ES-I3 (cell line): ENCODE measurements at regions not wholly inside any gene's neighbourhood (a gene's known extent, or its start where the extent isn't known, plus 50 kb on each side); places are given as distances from the start of the nearest gene placed in this dataset.

Experiments used
- H3K36me3 ChIP-seq: 2 replicates; pipeline ENCODE4 v1.6.1; 2013; ENCODE audit warnings: mild to moderate bottlenecking, low read length, control low read depth, moderate library complexity; ENCODE audit not compliant: insufficient read depth
- H3K4me1 ChIP-seq: 2 replicates; pipeline ENCODE4 v1.6.1; 2013; ENCODE audit warnings: mild to moderate bottlenecking, control low read depth, low read length; ENCODE audit not compliant: insufficient read depth
- H3K9ac ChIP-seq: 2 replicates; pipeline ENCODE4 v1.6.1; 2013; ENCODE audit warnings: low read depth, mild to moderate bottlenecking, low read length, moderate library complexity
- H3K9me3 ChIP-seq: 2 replicates; pipeline ENCODE4 v1.6.1; 2013; ENCODE audit warnings: mild to moderate bottlenecking, low read length, moderate library complexity; ENCODE audit not compliant: control insufficient read depth, insufficient read depth

DNA sequence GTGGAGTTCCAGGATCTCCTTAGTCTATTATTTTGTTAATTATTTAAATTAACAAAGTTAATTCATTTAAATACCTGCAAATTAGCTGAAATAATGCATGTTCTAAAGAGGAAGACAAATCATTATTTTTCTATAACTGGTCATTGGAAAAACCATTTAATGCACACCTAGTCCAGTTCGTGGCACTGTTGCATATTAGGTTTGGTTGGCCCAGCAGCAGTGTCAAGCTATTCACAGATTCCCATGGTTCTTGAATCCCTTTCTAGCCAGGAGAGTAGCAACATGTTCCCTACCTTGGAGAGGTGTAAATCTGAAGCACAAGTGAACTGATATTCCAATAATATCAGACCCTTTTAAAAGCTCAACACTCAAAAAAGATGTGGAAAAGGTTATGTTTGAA lies 155.2 kb downstream of the TMEM161B start:
- Histone ChIP-seq H3K9me3 (no peaks in the 10 kb centered on the region; the same call in 1 of the 2 replicates), H3K9ac (no peak overlapping the region), H3K4me1 (no peaks in the 10 kb centered on the region; the same call in 1 of the 2 replicates), H3K36me3 (no peaks in the 10 kb centered on the region; the same call in 1 of the 2 replicates)

DNA sequence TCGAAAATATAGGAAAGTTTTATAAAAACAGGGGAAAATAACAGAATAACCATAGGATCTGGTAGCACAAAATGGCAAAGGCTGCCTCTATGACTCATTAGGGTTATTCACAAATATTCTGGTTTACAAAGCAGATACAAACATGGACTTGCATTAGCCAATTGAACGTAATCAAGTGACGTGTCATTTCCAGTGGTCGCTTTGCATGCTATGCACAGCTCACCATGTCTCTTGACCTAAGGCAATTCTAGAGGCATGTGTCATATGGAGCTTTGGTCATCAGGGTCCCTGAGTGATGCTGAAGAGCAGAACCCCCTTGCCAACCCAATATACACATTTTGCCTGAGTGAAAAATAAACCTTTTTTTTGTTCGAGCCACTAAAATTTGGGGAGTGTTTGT lies 158.8 kb downstream of the TMEM161B start:
- Histone ChIP-seq H3K9ac (no peak overlapping the region), H3K36me3 (no peaks in the 10 kb centered on the region; the same call in 1 of the 2 replicates), H3K9me3 (no peaks in the 10 kb centered on the region), H3K4me1 (no peaks in the 10 kb centered on the region; the same call in 1 of the 2 replicates)

DNA sequence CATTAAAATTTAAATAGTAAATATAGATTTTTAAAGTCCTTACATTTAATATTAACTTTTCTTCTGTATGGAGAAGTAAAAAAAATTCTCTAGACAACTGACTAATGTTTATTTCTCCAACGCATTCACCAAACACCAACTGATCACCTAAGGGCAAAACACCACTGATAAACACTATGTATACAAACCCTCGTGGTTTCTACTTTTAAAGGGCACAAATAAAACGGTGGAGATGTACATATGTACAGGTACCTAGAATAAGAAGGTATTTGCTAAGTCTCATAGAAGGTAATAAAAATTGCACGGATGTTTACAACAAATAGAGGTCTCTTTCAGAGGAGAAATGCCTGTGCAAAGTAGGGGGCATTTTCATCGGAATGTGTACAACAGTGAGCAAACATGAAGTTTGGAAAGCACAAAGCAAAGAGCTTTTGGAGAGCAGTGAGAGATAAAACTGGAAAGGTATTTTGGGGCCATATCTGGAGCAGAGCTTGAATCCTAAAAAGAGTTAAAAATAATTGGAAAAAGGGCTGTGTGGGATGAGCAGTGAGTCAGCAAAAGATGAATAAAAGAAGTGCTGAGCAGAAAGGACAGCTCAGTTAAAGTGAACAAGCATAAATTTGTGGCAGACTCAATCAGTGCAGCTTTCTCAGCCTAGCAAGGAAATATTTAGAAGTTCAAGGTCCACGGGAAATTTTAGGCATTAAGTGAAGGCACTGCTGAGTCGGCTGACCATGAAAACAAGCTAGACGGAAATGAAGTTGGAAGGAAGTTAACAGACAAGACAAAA lies 160.0 kb downstream of the TMEM161B start:
- Histone ChIP-seq H3K36me3 (no peaks in the 10 kb centered on the region; the same call in 1 of the 2 replicates), H3K9me3 (no peaks in the 10 kb centered on the region), H3K9ac (no peak overlapping the region), H3K4me1 (no peaks in the 10 kb centered on the region; the same call in 1 of the 2 replicates)

DNA sequence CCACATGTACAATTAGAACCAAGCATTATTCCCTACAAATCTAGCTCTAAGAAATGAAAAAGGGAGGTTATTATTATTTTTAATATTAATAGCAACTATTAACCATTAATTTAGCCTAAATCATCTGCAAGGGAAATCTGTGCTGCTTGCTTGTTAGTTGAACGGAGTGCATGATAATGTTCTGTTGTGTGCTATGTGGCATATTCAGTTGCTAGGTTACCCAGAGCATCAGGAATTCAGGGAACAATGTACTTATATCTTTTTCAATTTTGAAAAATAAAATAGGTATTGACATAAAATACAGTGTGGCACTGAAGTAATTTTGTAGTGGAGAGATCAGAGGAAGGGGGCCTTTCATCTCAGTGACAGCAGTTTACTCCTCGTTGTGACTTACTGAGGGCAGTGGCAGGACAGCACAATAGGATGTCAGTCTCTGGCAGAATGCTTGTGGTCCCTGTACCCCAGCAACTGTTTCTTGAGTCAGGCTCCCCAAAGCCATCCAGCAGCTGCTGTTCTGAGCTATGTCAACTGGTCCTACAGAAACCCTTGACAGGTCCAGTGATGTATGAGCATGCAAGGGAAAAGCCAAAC lies 173.6 kb downstream of the TMEM161B start:
- Histone ChIP-seq H3K9me3 (no peaks in the 10 kb centered on the region), H3K36me3 (no peaks in the 10 kb centered on the region), H3K9ac (no peak overlapping the region), H3K4me1 (peaks cover 23% of the 10 kb centered on the region)

- Histone ChIP-seq H3K4me1 (peaks cover 23% of the 10 kb centered on the region), H3K9me3 (no peaks in the 10 kb centered on the region), H3K36me3 (no peaks in the 10 kb centered on the region), H3K9ac (no peak overlapping the region)
Measured at GRCh38 chr5:88094403-88094802, 174.2 kb downstream of the TMEM161B start.

DNA sequence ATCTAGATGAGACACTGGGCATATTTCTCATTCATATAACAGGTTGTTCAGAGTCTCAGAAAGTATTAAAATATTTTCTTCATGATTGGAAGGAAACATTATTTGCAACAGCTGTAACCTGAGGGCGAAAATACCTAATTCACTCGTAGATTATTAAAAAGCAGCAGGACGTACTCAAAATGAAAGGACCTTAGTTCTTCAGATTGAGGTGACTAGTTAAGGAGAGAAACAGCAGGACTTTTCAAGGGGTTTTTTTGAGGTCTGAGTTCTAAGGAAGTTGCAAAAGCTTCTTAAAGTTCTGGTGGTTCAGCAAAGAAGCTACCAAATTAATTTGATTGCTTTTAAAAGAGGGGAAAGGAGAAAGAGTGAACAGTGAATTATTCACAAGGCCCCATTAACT lies 174.9 kb downstream of the TMEM161B start:
- Histone ChIP-seq H3K4me1 (peaks cover 23% of the 10 kb centered on the region), H3K36me3 (no peaks in the 10 kb centered on the region), H3K9me3 (no peaks in the 10 kb centered on the region), H3K9ac (no peak overlapping the region)

- no peaks in the 10 kb centered on the region for H3K36me3 ChIP-seq
- peaks cover 23% of the 10 kb centered on the region for H3K4me1 ChIP-seq
- no peak overlapping the region for H3K9ac ChIP-seq
- H3K9me3 ChIP-seq: no peaks in the 10 kb centered on the region
Measured at GRCh38 chr5:88092958-88093605, 175.6 kb downstream of the TMEM161B start.

DNA sequence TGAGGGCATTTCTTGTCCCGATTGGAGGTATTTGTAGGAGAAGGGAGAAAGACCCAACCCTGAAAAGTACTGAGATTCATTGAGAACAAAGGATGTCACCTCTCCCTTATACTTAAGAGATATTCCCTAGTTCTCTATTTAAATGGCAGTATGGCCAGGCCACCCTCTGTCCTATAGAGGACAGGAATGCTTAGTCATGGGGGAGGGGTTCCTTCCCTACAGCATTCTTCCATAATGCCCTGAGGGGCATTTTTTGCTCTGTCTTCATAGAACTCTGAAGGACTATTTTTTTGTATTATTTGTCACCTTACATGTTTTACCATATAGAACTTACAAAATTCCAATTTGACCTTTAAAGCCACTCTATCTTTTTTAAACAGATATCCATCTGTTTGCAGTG lies 176.3 kb downstream of the TMEM161B start:
- no peaks in the 10 kb centered on the region for H3K9me3 ChIP-seq
- no peak overlapping the region for H3K9ac ChIP-seq
- H3K36me3 ChIP-seq: no peaks in the 10 kb centered on the region
- peaks cover 23% of the 10 kb centered on the region for H3K4me1 ChIP-seq

GRCh38 chr5:88090506-88090905 lies 178.1 kb downstream of the TMEM161B start:
- H3K36me3 ChIP-seq: no peaks in the 10 kb centered on the region
- H3K9me3 ChIP-seq: no peaks in the 10 kb centered on the region
- peaks cover 23% of the 10 kb centered on the region for H3K4me1 ChIP-seq
- no peak overlapping the region for H3K9ac ChIP-seq

GRCh38 chr5:88089719-88090390 lies 178.8 kb downstream of the TMEM161B start:
- Histone ChIP-seq H3K9ac (no peak overlapping the region), H3K4me1 (peaks cover 23% of the 10 kb centered on the region), H3K36me3 (no peaks in the 10 kb centered on the region)

GRCh38 chr5:88085462-88085861 lies 183.2 kb downstream of the TMEM161B start:
- Histone ChIP-seq H3K9me3 (no peaks in the 10 kb centered on the region), H3K36me3 (no peaks in the 10 kb centered on the region), H3K4me1 (no peaks in the 10 kb centered on the region), H3K9ac (no peak overlapping the region)

More at GRCh38 chr5:88089719-88090390, 178.8 kb downstream of the TMEM161B start:
- no peaks in the 10 kb centered on the region for H3K9me3 ChIP-seq

- no peaks in the 10 kb centered on the region for H3K36me3 ChIP-seq
- H3K9me3 ChIP-seq: no peaks in the 10 kb centered on the region; the same call in 1 of the 2 replicates
- H3K4me1 ChIP-seq: no peaks in the 10 kb centered on the region
Measured at GRCh38 chr5:88081877-88082276, 186.8 kb downstream of the TMEM161B start.

DNA sequence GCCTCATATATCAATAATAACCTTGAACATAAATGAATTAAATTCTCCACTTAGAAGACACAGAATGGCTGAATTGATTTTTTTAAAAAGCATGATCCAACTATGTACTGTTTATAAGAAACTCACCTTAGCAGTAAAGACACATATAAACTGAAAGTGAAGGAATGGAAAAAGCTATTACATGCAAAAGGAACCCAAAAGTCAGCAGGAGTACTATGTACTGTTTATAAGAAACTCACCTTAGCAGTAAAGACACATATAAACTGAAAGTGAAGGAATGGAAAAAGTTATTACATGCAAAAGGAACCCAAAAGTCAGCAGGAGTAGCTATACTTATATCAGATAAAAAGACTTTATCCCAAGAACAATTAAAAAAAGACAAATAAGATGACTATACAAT lies 204.8 kb downstream of the TMEM161B start:
- Histone ChIP-seq H3K9me3 (0 out of 2 replicates have a peak, but pooled peaks cover under 1% of the 10 kb centered on the region), H3K9ac (no peak overlapping the region), H3K4me1 (no peaks in the 10 kb centered on the region), H3K36me3 (no peaks in the 10 kb centered on the region)

More at GRCh38 chr5:88081877-88082276, 186.8 kb downstream of the TMEM161B start:
- no peak overlapping the region for H3K9ac ChIP-seq

GRCh38 chr5:88060194-88060593 lies 208.5 kb downstream of the TMEM161B start:
- Histone ChIP-seq H3K4me1 (no peaks in the 10 kb centered on the region), H3K9me3 (peaks cover 5% of the 10 kb centered on the region; the same call in 1 of the 2 replicates), H3K36me3 (no peaks in the 10 kb centered on the region), H3K9ac (no peak overlapping the region)
